ENCODE measurements at regions not wholly inside any gene's neighbourhood (a gene's known extent, or its start where the extent isn't known, plus 50 kb on each side); places are given as distances from the start of the nearest gene placed in this dataset.

DNA sequence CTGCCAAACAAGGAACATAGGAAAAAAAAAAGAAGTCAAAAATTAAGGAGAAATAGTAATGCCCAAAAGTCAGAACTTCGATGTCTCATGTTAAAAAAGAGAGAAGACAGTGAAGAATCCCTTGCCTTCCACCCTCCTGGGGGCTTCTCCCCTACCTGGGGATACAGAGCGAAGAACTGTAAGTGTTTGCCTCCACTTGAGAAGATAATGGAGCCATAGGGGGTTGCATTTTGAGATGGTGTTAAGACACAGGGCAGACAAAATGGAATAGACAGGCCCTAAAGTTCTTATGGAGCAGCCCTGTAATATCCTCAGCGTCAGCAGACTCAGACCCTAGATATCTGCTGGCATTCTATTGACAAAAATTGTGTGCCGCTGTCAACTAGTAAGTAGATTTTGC lies 222.2 kb upstream of the MAP3K7 start (continued):
- TF ChIP-seq, protein P1, sequence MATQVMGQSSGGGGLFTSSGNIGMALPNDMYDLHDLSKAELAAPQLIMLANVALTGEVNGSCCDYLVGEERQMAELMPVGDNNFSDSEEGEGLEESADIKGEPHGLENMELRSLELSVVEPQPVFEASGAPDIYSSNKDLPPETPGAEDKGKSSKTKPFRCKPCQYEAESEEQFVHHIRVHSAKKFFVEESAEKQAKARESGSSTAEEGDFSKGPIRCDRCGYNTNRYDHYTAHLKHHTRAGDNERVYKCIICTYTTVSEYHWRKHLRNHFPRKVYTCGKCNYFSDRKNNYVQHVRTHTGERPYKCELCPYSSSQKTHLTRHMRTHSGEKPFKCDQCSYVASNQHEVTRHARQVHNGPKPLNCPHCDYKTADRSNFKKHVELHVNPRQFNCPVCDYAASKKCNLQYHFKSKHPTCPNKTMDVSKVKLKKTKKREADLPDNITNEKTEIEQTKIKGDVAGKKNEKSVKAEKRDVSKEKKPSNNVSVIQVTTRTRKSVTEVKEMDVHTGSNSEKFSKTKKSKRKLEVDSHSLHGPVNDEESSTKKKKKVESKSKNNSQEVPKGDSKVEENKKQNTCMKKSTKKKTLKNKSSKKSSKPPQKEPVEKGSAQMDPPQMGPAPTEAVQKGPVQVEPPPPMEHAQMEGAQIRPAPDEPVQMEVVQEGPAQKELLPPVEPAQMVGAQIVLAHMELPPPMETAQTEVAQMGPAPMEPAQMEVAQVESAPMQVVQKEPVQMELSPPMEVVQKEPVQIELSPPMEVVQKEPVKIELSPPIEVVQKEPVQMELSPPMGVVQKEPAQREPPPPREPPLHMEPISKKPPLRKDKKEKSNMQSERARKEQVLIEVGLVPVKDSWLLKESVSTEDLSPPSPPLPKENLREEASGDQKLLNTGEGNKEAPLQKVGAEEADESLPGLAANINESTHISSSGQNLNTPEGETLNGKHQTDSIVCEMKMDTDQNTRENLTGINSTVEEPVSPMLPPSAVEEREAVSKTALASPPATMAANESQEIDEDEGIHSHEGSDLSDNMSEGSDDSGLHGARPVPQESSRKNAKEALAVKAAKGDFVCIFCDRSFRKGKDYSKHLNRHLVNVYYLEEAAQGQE (IDR thresholded peaks at IDR 0.05), result no peak
- TF ChIP-seq, protein P2, sequence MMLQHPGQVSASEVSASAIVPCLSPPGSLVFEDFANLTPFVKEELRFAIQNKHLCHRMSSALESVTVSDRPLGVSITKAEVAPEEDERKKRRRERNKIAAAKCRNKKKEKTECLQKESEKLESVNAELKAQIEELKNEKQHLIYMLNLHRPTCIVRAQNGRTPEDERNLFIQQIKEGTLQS (IDR thresholded peaks at IDR 0.05), result no peak
- TF ChIP-seq GABPA (IDR thresholded peaks at IDR 0.05 in 1 of 2, conservative IDR thresholded peaks at IDR 0.05 in 1 of 2), result no peak
- TF ChIP-seq JUND (IDR thresholded peaks at IDR 0.05), result no peak
- TF ChIP-seq HNF4A (conservative IDR thresholded peaks at IDR 0.05), result no peak

DNA sequence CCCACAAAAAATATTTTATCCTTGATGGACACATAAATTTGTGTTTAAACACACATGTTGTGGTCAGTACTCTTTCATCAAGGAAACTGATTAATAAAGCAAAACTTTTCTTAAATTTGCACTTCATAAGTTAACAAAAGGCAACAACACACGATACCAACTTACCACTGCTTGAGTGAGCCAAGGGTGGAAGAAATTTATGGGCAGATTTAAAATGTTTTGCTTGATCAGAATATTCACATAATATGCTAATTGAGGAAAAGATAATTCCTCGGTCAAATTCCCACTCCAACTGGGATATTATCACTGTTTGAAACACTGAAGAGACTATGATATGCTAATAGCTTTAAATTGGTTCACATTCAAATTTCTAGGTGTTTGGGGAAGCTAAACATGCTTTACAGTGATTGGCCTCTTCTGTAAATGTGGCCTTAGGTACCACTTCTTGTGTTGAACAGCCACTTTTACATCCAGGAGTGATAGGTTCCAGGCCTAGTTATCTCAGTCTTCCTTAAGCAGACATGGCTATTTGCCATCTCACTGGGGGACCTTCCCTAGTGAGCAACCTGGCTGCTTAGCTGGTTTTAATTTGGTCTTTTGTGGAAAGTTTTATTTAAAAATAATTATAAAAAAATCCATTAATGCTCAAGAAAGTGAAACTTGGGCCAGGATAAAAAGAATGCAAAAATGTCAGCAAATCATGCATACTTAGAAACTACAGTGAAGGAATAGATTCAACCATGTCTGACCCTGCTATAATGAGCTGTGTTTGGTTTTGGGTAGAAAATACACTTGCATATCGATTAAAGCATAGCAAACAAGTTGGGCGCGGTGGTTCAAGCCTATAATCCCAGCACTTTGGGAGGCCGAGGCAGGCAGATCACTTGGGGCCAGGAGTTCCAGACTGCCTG lies 221.2 kb upstream of the MAP3K7 start:
- H3K36me3 ChIP-seq (ENCODE audit: control insufficient read depth in 4 of 4, insufficient read depth in 3 of 4, low read depth in 1 of 4, low read length in 3 of 4), result no peaks in the 10 kb centered on the region
- H3K9ac ChIP-seq (ENCODE audit: low read depth in 1 of 2, low read length in 2 of 2), result no peak overlapping the region
- no peak overlapping the region for H3K27ac ChIP-seq (ENCODE audit: low read depth in 1 of 2, low read length in 2 of 2)
- no peaks in the 10 kb centered on the region for H3K9me3 ChIP-seq (ENCODE audit: control insufficient read depth in 4 of 4, low read length in 3 of 4)
- 57% methylated on average over 6 of the region's 6 CpGs for WGBS
- TF ChIP-seq RXRA (IDR thresholded peaks at IDR 0.05) (no peak), TAF1 (conservative IDR thresholded peaks at IDR 0.05) (no peak), JUND (IDR thresholded peaks at IDR 0.05) (no peak), FOXA2 (IDR thresholded peaks at IDR 0.05) (no peak), NR2F2 (IDR thresholded peaks at IDR 0.05) (no peak), FOXA1 (IDR thresholded peaks at IDR 0.05) (no peak), RAD21 (IDR thresholded peaks at IDR 0.05) (no peak), GABPA (IDR thresholded peaks at IDR 0.05 in 1 of 2, conservative IDR thresholded peaks at IDR 0.05 in 1 of 2) (no peak), HNF4G (IDR thresholded peaks at IDR 0.05) (no peak), HNF4A (conservative IDR thresholded peaks at IDR 0.05) (no peak), EGR1 (IDR thresholded peaks at IDR 0.05; ENCODE audit: low read depth in 2 of 2) (no peak), SP1 (IDR thresholded peaks at IDR 0.05) (no peak), YY1 (IDR thresholded peaks at IDR 0.05) (no peak)
- TF ChIP-seq, protein P3, sequence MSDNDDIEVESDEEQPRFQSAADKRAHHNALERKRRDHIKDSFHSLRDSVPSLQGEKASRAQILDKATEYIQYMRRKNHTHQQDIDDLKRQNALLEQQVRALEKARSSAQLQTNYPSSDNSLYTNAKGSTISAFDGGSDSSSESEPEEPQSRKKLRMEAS (IDR thresholded peaks at IDR 0.05), result no peak
- TF ChIP-seq, protein P1 (IDR thresholded peaks at IDR 0.05), result no peak
- TF ChIP-seq, protein P2 (IDR thresholded peaks at IDR 0.05), result no peak
- TF ChIP-seq, protein P4, sequence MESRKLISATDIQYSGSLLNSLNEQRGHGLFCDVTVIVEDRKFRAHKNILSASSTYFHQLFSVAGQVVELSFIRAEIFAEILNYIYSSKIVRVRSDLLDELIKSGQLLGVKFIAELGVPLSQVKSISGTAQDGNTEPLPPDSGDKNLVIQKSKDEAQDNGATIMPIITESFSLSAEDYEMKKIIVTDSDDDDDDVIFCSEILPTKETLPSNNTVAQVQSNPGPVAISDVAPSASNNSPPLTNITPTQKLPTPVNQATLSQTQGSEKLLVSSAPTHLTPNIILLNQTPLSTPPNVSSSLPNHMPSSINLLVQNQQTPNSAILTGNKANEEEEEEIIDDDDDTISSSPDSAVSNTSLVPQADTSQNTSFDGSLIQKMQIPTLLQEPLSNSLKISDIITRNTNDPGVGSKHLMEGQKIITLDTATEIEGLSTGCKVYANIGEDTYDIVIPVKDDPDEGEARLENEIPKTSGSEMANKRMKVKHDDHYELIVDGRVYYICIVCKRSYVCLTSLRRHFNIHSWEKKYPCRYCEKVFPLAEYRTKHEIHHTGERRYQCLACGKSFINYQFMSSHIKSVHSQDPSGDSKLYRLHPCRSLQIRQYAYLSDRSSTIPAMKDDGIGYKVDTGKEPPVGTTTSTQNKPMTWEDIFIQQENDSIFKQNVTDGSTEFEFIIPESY (IDR thresholded peaks at IDR 0.05), result no peak
- TF ChIP-seq, protein P5, sequence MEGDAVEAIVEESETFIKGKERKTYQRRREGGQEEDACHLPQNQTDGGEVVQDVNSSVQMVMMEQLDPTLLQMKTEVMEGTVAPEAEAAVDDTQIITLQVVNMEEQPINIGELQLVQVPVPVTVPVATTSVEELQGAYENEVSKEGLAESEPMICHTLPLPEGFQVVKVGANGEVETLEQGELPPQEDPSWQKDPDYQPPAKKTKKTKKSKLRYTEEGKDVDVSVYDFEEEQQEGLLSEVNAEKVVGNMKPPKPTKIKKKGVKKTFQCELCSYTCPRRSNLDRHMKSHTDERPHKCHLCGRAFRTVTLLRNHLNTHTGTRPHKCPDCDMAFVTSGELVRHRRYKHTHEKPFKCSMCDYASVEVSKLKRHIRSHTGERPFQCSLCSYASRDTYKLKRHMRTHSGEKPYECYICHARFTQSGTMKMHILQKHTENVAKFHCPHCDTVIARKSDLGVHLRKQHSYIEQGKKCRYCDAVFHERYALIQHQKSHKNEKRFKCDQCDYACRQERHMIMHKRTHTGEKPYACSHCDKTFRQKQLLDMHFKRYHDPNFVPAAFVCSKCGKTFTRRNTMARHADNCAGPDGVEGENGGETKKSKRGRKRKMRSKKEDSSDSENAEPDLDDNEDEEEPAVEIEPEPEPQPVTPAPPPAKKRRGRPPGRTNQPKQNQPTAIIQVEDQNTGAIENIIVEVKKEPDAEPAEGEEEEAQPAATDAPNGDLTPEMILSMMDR (IDR thresholded peaks at IDR 0.05; ENCODE audit: low read depth, low read length, missing input control), result no peak
- no peaks in the 10 kb centered on the region for H3K27me3 ChIP-seq (ENCODE audit: control insufficient read depth in 4 of 4, insufficient read depth in 4 of 4, low read length in 3 of 4)
- no peak overlapping the region for H3K4me3 ChIP-seq (ENCODE audit: low read depth in 1 of 3, low read length in 3 of 3)
- DNase-seq (ENCODE audit: low spot score), result no peak
- no peaks in the 10 kb centered on the region for H3K4me1 ChIP-seq (ENCODE audit: control insufficient read depth in 4 of 4, insufficient read depth in 4 of 4, low read length in 3 of 4)

Data from liver (tissue), 8 donors.